DOHH2 (cell line): ENCODE measurements at regions not wholly inside any gene's neighbourhood (a gene's known extent, or its start where the extent isn't known, plus 50 kb on each side); places are given as distances from the start of the nearest gene placed in this dataset.

Experiments
- CTCF ChIP-seq: fragments of 200-600 bp; sonication (generic); IDR thresholded peaks from one replicate; pipeline ENCODE4 v1.5.1; 2014; ENCODE audit warnings: antibody characterized with exemption, mild to moderate bottlenecking, low read depth, low read length; ENCODE audit not compliant: poor library complexity, severe bottlenecking
- EZH2phosphoT487 ChIP-seq: fragments of 200-600 bp; sonication (generic); IDR thresholded peaks from 2 replicates; pipeline ENCODE4 v1.6.1; 2017; ENCODE audit warnings: borderline replicate concordance, mild to moderate bottlenecking, antibody characterized with exemption, low read length, moderate library complexity, mixed read lengths

- no peak for TF ChIP-seq CTCF
- no peak for TF ChIP-seq EZH2phosphoT487
These were observed 148.5 kb downstream of the NOL4 start for GRCh38 chr18:34075963-34076860.
